GM12878 (cell line): ENCODE measurements at regions not wholly inside any gene's neighbourhood (a gene's known extent, or its start where the extent isn't known, plus 50 kb on each side); places are given as distances from the start of the nearest gene placed in this dataset.

Source experiments
- ATF2 ChIP-seq: IDR thresholded peaks from 2 replicates; pipeline ENCODE4 v1.6.1; 2012; ENCODE audit warnings: low read length, inconsistent platforms
- BMI1 ChIP-seq: fragments of 450-650 bp; IDR thresholded peaks from 2 replicates; pipeline ENCODE4 v1.6.1; 2016; ENCODE audit warnings: mild to moderate bottlenecking, moderate library complexity, borderline replicate concordance
- IRF3 ChIP-seq: fragments of 450-650 bp; IDR thresholded peaks from 2 replicates; pipeline ENCODE4 v1.6.1; 2014; ENCODE audit warnings: mild to moderate bottlenecking
- REST ChIP-seq: IDR thresholded peaks from 2 replicates; pipeline ENCODE4 v1.6.1; 2012; ENCODE audit warnings: mild to moderate bottlenecking, low read depth, low read length
- TCF3 ChIP-seq: IDR thresholded peaks from 2 replicates; pipeline ENCODE4 v1.6.1; 2012; ENCODE audit warnings: low read depth, mild to moderate bottlenecking, low read length, borderline replicate concordance; ENCODE audit not compliant: insufficient read depth
- ZBTB33 ChIP-seq: fragments of 450-650 bp; IDR thresholded peaks from 2 replicates; pipeline ENCODE4 v1.6.1; 2017; ENCODE audit warnings: mild to moderate bottlenecking

GRCh38 chr15:88399021-88399685 is 68.0 kb downstream of the MRPL46 start:
- TF ChIP-seq IRF3 (no peak), BMI1 (no peak), TCF3 (no peak), REST (no peak), ATF2 (no peak), ZBTB33 (no peak)
